GM23248 (cell line): ENCODE measurements at regions not wholly inside any gene's neighbourhood (a gene's known extent, or its start where the extent isn't known, plus 50 kb on each side); places are given as distances from the start of the nearest gene placed in this dataset.

Experiments
- EZH2 ChIP-seq: fragments of 200-600 bp; sonication (generic); IDR thresholded peaks from 2 replicates; pipeline ENCODE4 v1.6.1; 2018; ENCODE audit warnings: antibody characterized with exemption, mild to moderate bottlenecking; ENCODE audit not compliant: insufficient read depth, poor library complexity, severe bottlenecking
- EZH2phosphoT487 ChIP-seq: fragments of 200-600 bp; sonication (generic); IDR thresholded peaks from 2 replicates; pipeline ENCODE4 v1.6.1; 2018; ENCODE audit warnings: antibody characterized with exemption, moderate library complexity, mild to moderate bottlenecking, low read depth; ENCODE audit not compliant: insufficient read depth

GRCh38 chr2:125853626-125854025 is 802.3 kb upstream of the GYPC start:
- TF ChIP-seq EZH2 (no peak), EZH2phosphoT487 (no peak)
